Stimulated activated CD4-positive, alpha-beta T cell treated with anti-CD3 and anti-CD28 coated beads, Interleukin-15, amount 100 ng/mL, for 48 hours (primary cell): ENCODE measurements at regions not wholly inside any gene's neighbourhood (a gene's known extent, or its start where the extent isn't known, plus 50 kb on each side); places are given as distances from the start of the nearest gene placed in this dataset.
"Not testable (repeated sequence)": the region's sequence is repeated elsewhere in the genome, so short reads cannot be mapped to it uniquely, and the experiment has no call there.

Source experiments
- DNase-seq, 2 donors: peaks; one replicate each; pipeline ENCODE4 v3.0.0-alpha.2; 2020; ENCODE audit warnings: low read depth in 2 of 2

- DNase-seq: no peak
Observed at GRCh38 chr2:160794926-160795325, 301.3 kb upstream of the RBMS1 start.

- DNase-seq: no peak
Observed at GRCh38 chr2:160803881-160804280, 310.3 kb upstream of the RBMS1 start.

- no peak for DNase-seq
Observed at GRCh38 chr2:160810406-160810805, 316.8 kb upstream of the RBMS1 start.

GRCh38 chr2:160812830-160813505 is 319.4 kb upstream of the RBMS1 start:
- DNase-seq: no peak

- DNase-seq: no peak
Observed at GRCh38 chr2:160813506-160813858, 319.9 kb upstream of the RBMS1 start.

- no peak for DNase-seq
Observed at GRCh38 chr2:160816916-160817499, 323.4 kb upstream of the RBMS1 start.

- no peak for DNase-seq
Observed at GRCh38 chr2:160820691-160821090, 327.1 kb upstream of the RBMS1 start.

- no peak for DNase-seq
Observed at GRCh38 chr2:160822006-160822405, 328.4 kb upstream of the RBMS1 start.

- DNase-seq: no peak
Observed at GRCh38 chr2:160825433-160825832, 331.8 kb upstream of the RBMS1 start.

- DNase-seq: no peak
Observed at GRCh38 chr2:160826496-160826895, 332.9 kb upstream of the RBMS1 start.

- no peak for DNase-seq
Observed at GRCh38 chr2:160828076-160828475, 332.2 kb upstream of the TANK start.

- not testable (repeated sequence) for DNase-seq
Observed at GRCh38 chr2:160832381-160832780, 327.8 kb upstream of the TANK start.

GRCh38 chr2:160835166-160835565 is 325.1 kb upstream of the TANK start:
- no peak for DNase-seq

GRCh38 chr2:160836755-160837154 is 323.5 kb upstream of the TANK start:
- DNase-seq: no peak

GRCh38 chr2:160837416-160837815 is 322.8 kb upstream of the TANK start:
- no peak for DNase-seq

GRCh38 chr2:160838147-160838546 is 322.1 kb upstream of the TANK start:
- no peak for DNase-seq

- DNase-seq: no peak
Observed at GRCh38 chr2:160838691-160839090, 321.5 kb upstream of the TANK start.

- no peak for DNase-seq
Observed at GRCh38 chr2:160842286-160842685, 317.9 kb upstream of the TANK start.

GRCh38 chr2:160859096-160859495 is 301.1 kb upstream of the TANK start:
- no peak for DNase-seq

- DNase-seq: no peak
Observed at GRCh38 chr2:160862226-160862625, 298.0 kb upstream of the TANK start.

GRCh38 chr2:160868891-160869290 is 291.3 kb upstream of the TANK start:
- DNase-seq: no peak

- no peak for DNase-seq
Observed at GRCh38 chr2:160869411-160869810, 290.8 kb upstream of the TANK start.

- DNase-seq: no peak
Observed at GRCh38 chr2:160870729-160871465, 289.3 kb upstream of the TANK start.
